Aorta (tissue), 5 donors: ENCODE measurements at regions not wholly inside any gene's neighbourhood (a gene's known extent, or its start where the extent isn't known, plus 50 kb on each side); places are given as distances from the start of the nearest gene placed in this dataset.

Source experiments
- ATAC-seq: fragments of 200-7000 bp; cut with Tn5 transposase; one replicate; pipeline ENCODE4 v1.9.1; 2022; ENCODE audit warnings: moderate library complexity; ENCODE audit not compliant: low FRiP score
- DNase-seq, 2 donors: peaks; one replicate each; pipeline ENCODE4 v3.0.0-alpha.2; 2020
- H3K27ac ChIP-seq, 2 donors: one replicate each; pipeline ENCODE4 v1.5.1; 2013; ENCODE audit warnings: low read length in 2 of 2, mild to moderate bottlenecking in 2 of 2, moderate library complexity in 2 of 2, control low read depth in 1 of 2, inconsistent platforms in 1 of 2, low read depth in 1 of 2
- H3K27me3 ChIP-seq, 2 donors: one replicate each; pipeline ENCODE4 v1.6.1; 2013; ENCODE audit warnings: control low read depth in 1 of 2, low read length in 1 of 2, mild to moderate bottlenecking in 1 of 2, moderate library complexity in 1 of 2; ENCODE audit not compliant: insufficient read depth in 2 of 2, control insufficient read depth in 1 of 2
- H3K36me3 ChIP-seq, 2 donors: one replicate each; pipeline ENCODE4 v1.6.1; 2013; ENCODE audit warnings: control low read depth in 1 of 2, low read length in 1 of 2, mild to moderate bottlenecking in 1 of 2; ENCODE audit not compliant: insufficient read depth in 2 of 2, control insufficient read depth in 1 of 2
- H3K4me1 ChIP-seq, 2 donors: one replicate each; pipeline ENCODE4 v1.6.1; 2013; ENCODE audit warnings: low read length in 2 of 2, control low read depth in 1 of 2, mild to moderate bottlenecking in 1 of 2, moderate library complexity in 1 of 2; ENCODE audit not compliant: insufficient read depth in 2 of 2, control insufficient read depth in 1 of 2
- H3K4me3 ChIP-seq, 2 donors: one replicate each; pipeline ENCODE4 v1.5.1; 2013; ENCODE audit warnings: low read length in 2 of 2, control low read depth in 1 of 2, mild to moderate bottlenecking in 1 of 2
- H3K9me3 ChIP-seq: one replicate; pipeline ENCODE4 v1.6.1; 2013; ENCODE audit warnings: mild to moderate bottlenecking, low read length; ENCODE audit not compliant: control insufficient read depth
- WGBS, 2 donors: extraction: QIAGEN DNeasy Blood & Tissue Kit; methylation state at CpG; one replicate each; pipeline ENCODE4 v1.1.7; 2013; 5-methylcytosine and 5-hydroxymethylcytosine counted together
- intact Hi-C, 2 donors: fragments of 100-400 bp; cut with DNase I; formaldehyde crosslinking; loops; one replicate each; pipeline versions ENCODE4 v1.14.2 to v1.15.0; 2022
- donor health status: healthy with polysubstance abuse.
- donor health status: Bipolar disorder and iron deficiency.
- donor health status: DM: no; HTN: no; CAD: no.
- donor health status: DM: no; HTN: no; CAD: no.
- donor health status: DM: yes; HTN: yes; CAD: no.

DNA sequence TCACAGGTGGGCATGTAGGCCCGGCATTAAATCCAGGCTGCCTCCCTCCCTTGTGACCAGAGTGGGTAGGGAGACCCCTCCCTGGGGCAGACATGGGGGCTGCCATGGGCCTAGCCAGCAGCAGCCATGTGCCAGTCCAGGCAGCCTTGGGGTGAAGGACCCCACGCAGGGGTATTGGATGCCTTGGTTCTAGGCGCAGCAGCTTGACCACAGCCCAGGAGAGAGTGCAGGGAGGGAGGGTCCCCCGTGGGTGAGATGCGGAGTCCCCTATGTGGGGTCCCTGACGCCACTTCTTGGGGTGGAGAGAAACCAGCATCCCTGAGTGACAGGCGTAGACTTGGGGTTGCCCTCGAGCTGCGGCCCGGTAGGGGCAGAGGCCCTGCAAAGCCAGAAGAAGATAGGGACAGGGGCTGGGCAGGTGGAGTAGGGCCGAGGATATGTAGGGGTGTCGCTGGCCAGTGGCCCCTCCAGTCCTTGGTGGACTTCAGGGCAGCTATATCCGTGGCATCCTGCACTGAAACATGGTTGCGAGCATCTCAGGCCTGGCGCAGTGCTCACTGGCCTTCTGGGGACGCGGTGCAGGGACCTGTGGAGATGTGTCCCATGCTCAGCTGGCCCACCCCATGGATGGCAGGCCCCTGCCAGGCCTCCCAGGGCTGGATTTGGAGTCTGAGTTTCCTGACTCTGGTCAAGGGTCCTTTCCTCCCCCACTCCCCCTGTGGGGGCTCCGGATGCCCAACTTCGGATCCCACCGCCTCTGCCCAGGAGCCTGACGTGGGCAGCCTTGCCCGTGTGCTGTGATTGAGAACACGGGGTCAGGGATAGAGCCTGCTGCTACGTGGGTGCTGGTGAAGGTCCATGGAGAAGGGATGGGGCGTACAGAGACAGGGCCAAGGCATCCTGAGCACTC, 1179.8 kb downstream of the BRD1 start:
- Histone ChIP-seq H3K4me3 (no peak overlapping the region), H3K4me1 (no peaks in the 10 kb centered on the region), H3K36me3 (no peaks in the 10 kb centered on the region), H3K27me3 (no peaks in the 10 kb centered on the region), H3K27ac (no peak overlapping the region), H3K9me3 (no peaks in the 10 kb centered on the region)
- intact Hi-C loops = loop anchor here in 1 of 2 donors (10.0 kb wide), 1 partner anchor 63 kb away; no protein-coding TSS in a partner anchor
- 93 to 94% methylated on average over 25 of the region's 25 CpGs for WGBS, 2 donors
- ATAC-seq (no peak), DNase-seq (no peak)

DNA sequence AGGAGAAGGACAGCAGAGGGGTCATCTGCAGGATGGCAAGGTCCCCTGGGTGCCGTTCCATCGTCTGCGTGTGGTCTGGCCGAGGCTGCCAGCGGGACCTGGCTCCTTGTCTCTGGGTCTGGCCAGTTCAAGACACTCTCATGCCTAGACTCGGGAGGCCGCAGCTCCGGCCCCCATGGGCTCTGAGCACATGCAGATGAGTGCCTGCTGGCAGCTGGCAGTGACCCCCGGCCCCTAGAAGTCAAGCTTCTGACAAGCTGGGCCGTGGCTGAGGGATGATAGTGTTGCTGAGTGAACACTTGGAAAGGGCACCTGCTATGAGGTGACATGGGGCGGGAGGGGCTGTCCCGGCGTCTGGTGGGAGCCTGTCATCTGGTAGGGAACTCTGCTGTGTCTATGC, 1180.6 kb downstream of the BRD1 start:
- H3K4me1 ChIP-seq = no peaks in the 10 kb centered on the region
- H3K9me3 ChIP-seq = no peaks in the 10 kb centered on the region
- WGBS, 2 donors = 76 to 83% methylated on average over 13 of the region's 13 CpGs
- intact Hi-C loops = loop anchor here in 1 of 2 donors (10.0 kb wide), 1 partner anchor 62 kb away; no protein-coding TSS in a partner anchor
- H3K4me3 ChIP-seq = no peak overlapping the region
- H3K27ac ChIP-seq = no peak overlapping the region
- H3K27me3 ChIP-seq = no peaks in the 10 kb centered on the region
- no peaks in the 10 kb centered on the region for H3K36me3 ChIP-seq
- no peak for ATAC-seq
- no peak for DNase-seq

GRCh38 chr22:48646216-48646925, 1181.3 kb downstream of the BRD1 start:
- Histone ChIP-seq H3K4me1 (no peaks in the 10 kb centered on the region), H3K36me3 (no peaks in the 10 kb centered on the region), H3K27ac (no peak overlapping the region), H3K27me3 (no peaks in the 10 kb centered on the region), H3K9me3 (no peaks in the 10 kb centered on the region), H3K4me3 (no peak overlapping the region)
- intact Hi-C loops = loop anchor here in 1 of 2 donors (10.0 kb wide), 1 partner anchor 62 kb away; no protein-coding TSS in a partner anchor
- 93 to 95% methylated on average over 42 of the region's 42 CpGs for WGBS, 2 donors
- no peak for DNase-seq
- no peak for ATAC-seq

DNA sequence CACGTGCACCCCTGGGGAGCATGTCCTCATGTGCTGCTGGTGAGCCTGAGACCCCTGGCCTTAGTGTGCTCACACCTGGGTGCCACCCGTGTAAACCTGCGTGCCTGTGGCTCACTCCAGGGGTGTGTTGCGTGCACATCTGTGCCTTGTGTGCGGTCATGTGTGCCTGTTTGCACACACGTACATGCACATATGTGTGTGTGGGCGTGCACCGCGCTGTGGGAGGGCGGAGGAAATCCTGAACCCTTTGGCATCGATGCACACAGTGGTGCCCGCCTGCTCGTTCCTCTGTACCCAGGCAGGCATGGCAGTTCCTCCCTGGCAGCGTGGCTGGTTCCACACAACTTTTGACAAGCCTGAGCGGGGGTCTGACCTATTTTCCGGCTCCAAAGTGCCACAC, 1181.9 kb downstream of the BRD1 start:
- ATAC-seq (no peak), DNase-seq (no peak)
- no peak overlapping the region for H3K27ac ChIP-seq
- H3K36me3 ChIP-seq = no peaks in the 10 kb centered on the region
- intact Hi-C loops = loop anchor here in 1 of 2 donors (10.0 kb wide), 1 partner anchor 61 kb away; no protein-coding TSS in a partner anchor
- H3K4me3 ChIP-seq = no peak overlapping the region
- no peaks in the 10 kb centered on the region for H3K27me3 ChIP-seq
- no peaks in the 10 kb centered on the region for H3K4me1 ChIP-seq
- no peaks in the 10 kb centered on the region for H3K9me3 ChIP-seq
- WGBS, 2 donors = 88 to 92% methylated on average over 16 of the region's 16 CpGs

DNA sequence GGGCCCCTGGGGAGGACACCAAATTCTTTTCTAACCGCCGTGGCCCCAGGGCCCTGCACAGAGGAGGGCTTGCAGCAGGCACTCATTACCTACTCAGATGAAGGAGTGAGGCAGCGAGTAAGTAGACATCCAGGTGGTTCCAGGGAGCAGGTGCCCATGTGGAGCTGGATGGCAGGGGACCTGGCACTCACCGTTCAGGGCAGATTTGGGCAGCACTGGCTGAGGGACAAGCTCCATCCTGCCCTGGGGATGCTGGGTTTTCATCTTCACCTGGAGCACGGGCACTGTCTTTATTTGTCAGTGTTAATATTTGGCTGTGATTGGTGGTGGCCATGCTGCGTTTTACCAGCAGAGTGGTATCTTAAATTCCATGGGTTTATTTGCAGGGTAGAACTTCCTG, 1182.7 kb downstream of the BRD1 start:
- 73 to 78% methylated on average over 6 of the region's 6 CpGs for WGBS, 2 donors
- no peak for ATAC-seq
- Histone ChIP-seq H3K36me3 (no peaks in the 10 kb centered on the region), H3K4me3 (no peak overlapping the region), H3K27me3 (no peaks in the 10 kb centered on the region), H3K9me3 (no peaks in the 10 kb centered on the region), H3K27ac (no peak overlapping the region), H3K4me1 (no peaks in the 10 kb centered on the region)
- intact Hi-C loops = loop anchor here in 1 of 2 donors (10.0 kb wide), 1 partner anchor 60 kb away; no protein-coding TSS in a partner anchor
- DNase-seq = no peak

- no peak for ATAC-seq
Observed at GRCh38 chr22:48644108-48644507, 1183.6 kb downstream of the BRD1 start.

GRCh38 chr22:48643066-48643731, 1184.5 kb downstream of the BRD1 start:
- Histone ChIP-seq H3K36me3 (no peaks in the 10 kb centered on the region), H3K4me3 (no peak overlapping the region), H3K9me3 (no peaks in the 10 kb centered on the region), H3K27ac (no peak overlapping the region), H3K27me3 (no peaks in the 10 kb centered on the region), H3K4me1 (no peaks in the 10 kb centered on the region)
- WGBS, 2 donors = 95 to 96% methylated on average over 23 of the region's 23 CpGs
- intact Hi-C loops = loop anchor here in 1 of 2 donors (10.0 kb wide), 1 partner anchor 58 kb away; no protein-coding TSS in a partner anchor
- ATAC-seq (no peak), DNase-seq (no peak)

More at GRCh38 chr22:48644108-48644507, 1183.6 kb downstream of the BRD1 start:
- 62 to 68% methylated on average over 9 of the region's 9 CpGs for WGBS, 2 donors
- Histone ChIP-seq H3K4me1 (no peaks in the 10 kb centered on the region), H3K27me3 (no peaks in the 10 kb centered on the region), H3K36me3 (no peaks in the 10 kb centered on the region), H3K9me3 (no peaks in the 10 kb centered on the region), H3K27ac (no peak overlapping the region), H3K4me3 (no peak overlapping the region)
- DNase-seq = no peak
- intact Hi-C loops = loop anchor here in 1 of 2 donors (10.0 kb wide), 1 partner anchor 59 kb away; no protein-coding TSS in a partner anchor

- Histone ChIP-seq H3K4me3 (no peak overlapping the region), H3K27ac (no peak overlapping the region), H3K4me1 (no peaks in the 10 kb centered on the region), H3K36me3 (no peaks in the 10 kb centered on the region), H3K9me3 (no peaks in the 10 kb centered on the region), H3K27me3 (no peaks in the 10 kb centered on the region)
- 91 to 100% methylated on average over 6 of the region's 6 CpGs for whole genome bisulfite sequencing, 2 donors
- DNase-seq (no peak), ATAC-seq (no peak)
- intact Hi-C loops = loop anchor here in 1 of 2 donors (10.0 kb wide), 1 partner anchor 58 kb away; no protein-coding TSS in a partner anchor
Observed at GRCh38 chr22:48642550-48642949, 1185.1 kb downstream of the BRD1 start.
